A549 (cell line): ENCODE measurements at regions not wholly inside any gene's neighbourhood (a gene's known extent, or its start where the extent isn't known, plus 50 kb on each side); places are given as distances from the start of the nearest gene placed in this dataset.

ENCODE experiments used
- RCOR1 ChIP-seq: fragments of 150-350 bp; IDR thresholded peaks from 2 replicates; pipeline ENCODE4 v1.6.1; 2014; ENCODE audit warnings: antibody characterized with exemption, low read length, low read depth
- REST ChIP-seq: fragments of 200-600 bp; sonication (generic); IDR thresholded peaks from 2 replicates; pipeline ENCODE4 v1.6.1; 2016; ENCODE audit warnings: antibody characterized with exemption, mild to moderate bottlenecking, moderate library complexity
- TF ChIP-seq, protein P1 (sequence below): fragments of >200 bp; sonication (Bioruptor Twin); formaldehyde crosslinking; IDR thresholded peaks from 3 replicates; pipeline ENCODE4 v1.5.1; 2016

GRCh38 chr13:103188713-103189326 lies 122.6 kb upstream of the SLC10A2 start:
- TF ChIP-seq REST (no peak), RCOR1 (no peak)
- TF ChIP-seq, protein P1, sequence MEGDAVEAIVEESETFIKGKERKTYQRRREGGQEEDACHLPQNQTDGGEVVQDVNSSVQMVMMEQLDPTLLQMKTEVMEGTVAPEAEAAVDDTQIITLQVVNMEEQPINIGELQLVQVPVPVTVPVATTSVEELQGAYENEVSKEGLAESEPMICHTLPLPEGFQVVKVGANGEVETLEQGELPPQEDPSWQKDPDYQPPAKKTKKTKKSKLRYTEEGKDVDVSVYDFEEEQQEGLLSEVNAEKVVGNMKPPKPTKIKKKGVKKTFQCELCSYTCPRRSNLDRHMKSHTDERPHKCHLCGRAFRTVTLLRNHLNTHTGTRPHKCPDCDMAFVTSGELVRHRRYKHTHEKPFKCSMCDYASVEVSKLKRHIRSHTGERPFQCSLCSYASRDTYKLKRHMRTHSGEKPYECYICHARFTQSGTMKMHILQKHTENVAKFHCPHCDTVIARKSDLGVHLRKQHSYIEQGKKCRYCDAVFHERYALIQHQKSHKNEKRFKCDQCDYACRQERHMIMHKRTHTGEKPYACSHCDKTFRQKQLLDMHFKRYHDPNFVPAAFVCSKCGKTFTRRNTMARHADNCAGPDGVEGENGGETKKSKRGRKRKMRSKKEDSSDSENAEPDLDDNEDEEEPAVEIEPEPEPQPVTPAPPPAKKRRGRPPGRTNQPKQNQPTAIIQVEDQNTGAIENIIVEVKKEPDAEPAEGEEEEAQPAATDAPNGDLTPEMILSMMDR = peak; percentile 48
